ENCODE measurements at regions not wholly inside any gene's neighbourhood (a gene's known extent, or its start where the extent isn't known, plus 50 kb on each side); places are given as distances from the start of the nearest gene placed in this dataset.

GRCh38 chr10:131533846-131534526 is 222.5 kb upstream of the TCERG1L start:
- Histone ChIP-seq H3K79me2 (ENCODE audit: control insufficient read depth, insufficient read depth, low read length) (no peaks in the 10 kb centered on the region), H3K27me3 (ENCODE audit: control insufficient read depth in 2 of 2, insufficient read depth in 2 of 2, low read length in 2 of 2) (no peaks in the 10 kb centered on the region), H4K20me1 (replicated peaks; ENCODE audit: control insufficient read depth, extremely low read depth, insufficient read depth, low read length) (no peaks in the 10 kb centered on the region), H3K4me1 (ENCODE audit: control insufficient read depth, extremely low read depth, insufficient read depth, low read length) (no peaks in the 10 kb centered on the region), H3K9me3 (replicated peaks; ENCODE audit: control insufficient read depth, insufficient read depth, low read length) (peaks cover 2% of the 10 kb centered on the region), H3K4me2 (ENCODE audit: insufficient read depth, low read length) (no peak overlapping the region), H3K27ac (ENCODE audit: insufficient read depth, low read depth, low read length) (no peak overlapping the region), H3K36me3 (ENCODE audit: control insufficient read depth in 2 of 2, extremely low read depth in 1 of 2, insufficient read depth in 2 of 2, low read length in 2 of 2) (no peaks in the 10 kb centered on the region), H3K9ac (replicated peaks; ENCODE audit: extremely low read depth, insufficient read depth, low read length) (no peak overlapping the region), H2AFZ (ENCODE audit: low read depth, low read length) (no peak overlapping the region), H3K4me3 (replicated peaks in 1 of 3; ENCODE audit: insufficient read depth in 1 of 3, low read depth in 1 of 3, low read length in 3 of 3) (no peak overlapping the region), H3K9me1 (replicated peaks; ENCODE audit: control insufficient read depth, extremely low read depth, insufficient read depth, low read length) (no peaks in the 10 kb centered on the region)
- FAIRE-seq (no peak), DNase-seq (ENCODE audit: low read depth, low spot score) (no peak)
- intact Hi-C loops (cut with micrococcal nuclease), result no loop called here
- TF ChIP-seq POLR2A (IDR thresholded peaks at IDR 0.05; ENCODE audit: low read depth, low read length), result no peak
- no peak for TF ChIP-seq EZH2 (IDR thresholded peaks at IDR 0.05; ENCODE audit: borderline replicate concordance, low read depth, low read length, severe bottlenecking)
- TF ChIP-seq FOS (IDR thresholded peaks at IDR 0.05; ENCODE audit: borderline replicate concordance, insufficient read depth, low read length), result no peak
- TF ChIP-seq JUN (IDR thresholded peaks at IDR 0.05; ENCODE audit: borderline replicate concordance, insufficient read depth, insufficient read length, low read depth), result no peak
- no peak for TF ChIP-seq POLR2AphosphoS5 (IDR thresholded peaks at IDR 0.05; ENCODE audit: insufficient read depth, low read depth, low read length)
- TF ChIP-seq CTCF (IDR thresholded peaks at IDR 0.05; ENCODE audit: extremely low read depth in 1 of 2, insufficient read depth in 1 of 2, low read depth in 1 of 2, low read length in 2 of 2), result no peak
- TF ChIP-seq GATA2 (IDR thresholded peaks at IDR 0.05; ENCODE audit: insufficient read depth, insufficient read length, low read depth, low read length), result no peak
- no peak for TF ChIP-seq MYC (IDR thresholded peaks at IDR 0.05; ENCODE audit: low read depth, low read length)
- no TSS peak for BruUV-seq (replicated peaks)
- dilution Hi-C loops (cut with MboI; ENCODE audit: extremely low pct_ligation_motif_present, low sequenced_read_pairs), result no loop called here
- ChIA-PET POLR2A (no interaction called here), CTCF (no interaction called here)
